Gastrocnemius medialis (tissue), 4 donors: ENCODE measurements at regions not wholly inside any gene's neighbourhood (a gene's known extent, or its start where the extent isn't known, plus 50 kb on each side); places are given as distances from the start of the nearest gene placed in this dataset.

ENCODE experiments used
- POLR2A ChIP-seq, 2 donors: fragments of 450-650 bp; IDR thresholded peaks; one replicate each; pipeline ENCODE4 v1.6.1; 2017; ENCODE audit warnings: antibody characterized with exemption in 2 of 2, mild to moderate bottlenecking in 2 of 2, moderate library complexity in 2 of 2
- TF ChIP-seq, protein P1 (sequence below), 5 experiments: fragments of 450-650 bp in 3 of 5; fragments of 200-600 bp in 2 of 5; sonication (generic) in 2 of 5; IDR thresholded peaks in 4 of 5; conservative IDR thresholded peaks in 1 of 5; 1 replicate in 4 of 5; 2 replicates in 1 of 5; pipeline ENCODE4 v1.5.1; 2016 to 2019; ENCODE audit warnings: antibody characterized with exemption in 5 of 5, mild to moderate bottlenecking in 3 of 5, moderate library complexity in 3 of 5

GRCh38 chr6:25005010-25005409 is 69.2 kb upstream of the RIPOR2 start:
- TF ChIP-seq POLR2A (IDR thresholded peaks at IDR 0.05), result no peak
- TF ChIP-seq, protein P1, sequence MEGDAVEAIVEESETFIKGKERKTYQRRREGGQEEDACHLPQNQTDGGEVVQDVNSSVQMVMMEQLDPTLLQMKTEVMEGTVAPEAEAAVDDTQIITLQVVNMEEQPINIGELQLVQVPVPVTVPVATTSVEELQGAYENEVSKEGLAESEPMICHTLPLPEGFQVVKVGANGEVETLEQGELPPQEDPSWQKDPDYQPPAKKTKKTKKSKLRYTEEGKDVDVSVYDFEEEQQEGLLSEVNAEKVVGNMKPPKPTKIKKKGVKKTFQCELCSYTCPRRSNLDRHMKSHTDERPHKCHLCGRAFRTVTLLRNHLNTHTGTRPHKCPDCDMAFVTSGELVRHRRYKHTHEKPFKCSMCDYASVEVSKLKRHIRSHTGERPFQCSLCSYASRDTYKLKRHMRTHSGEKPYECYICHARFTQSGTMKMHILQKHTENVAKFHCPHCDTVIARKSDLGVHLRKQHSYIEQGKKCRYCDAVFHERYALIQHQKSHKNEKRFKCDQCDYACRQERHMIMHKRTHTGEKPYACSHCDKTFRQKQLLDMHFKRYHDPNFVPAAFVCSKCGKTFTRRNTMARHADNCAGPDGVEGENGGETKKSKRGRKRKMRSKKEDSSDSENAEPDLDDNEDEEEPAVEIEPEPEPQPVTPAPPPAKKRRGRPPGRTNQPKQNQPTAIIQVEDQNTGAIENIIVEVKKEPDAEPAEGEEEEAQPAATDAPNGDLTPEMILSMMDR (IDR thresholded peaks at IDR 0.05 in 4 of 5, conservative IDR thresholded peaks at IDR 0.05 in 1 of 5), result no peak
